SK-N-SH treated with all-trans-retinoic acid at 6 μM for 48 hours (cell line): ENCODE measurements at regions not wholly inside any gene's neighbourhood (a gene's known extent, or its start where the extent isn't known, plus 50 kb on each side); places are given as distances from the start of the nearest gene placed in this dataset.

Source experiments
- ARNTL ChIP-seq: fragments of 450-650 bp; formaldehyde crosslinking; IDR thresholded peaks from 2 replicates; pipeline ENCODE4 v1.5.0; 2020; ENCODE audit warnings: low read depth, mild to moderate bottlenecking, moderate library complexity, borderline replicate concordance
- CREB5 ChIP-seq: fragments of 250-450 bp; sonication (Bioruptor Pico); IDR thresholded peaks from 2 replicates; pipeline ENCODE4 v1.5.1; 2020; ENCODE audit warnings: low read depth, mild to moderate bottlenecking, moderate library complexity
- CSDC2 ChIP-seq: fragments of 250-450 bp; sonication (Bioruptor Pico); IDR thresholded peaks from 2 replicates; pipeline ENCODE4 v1.5.0; 2020; ENCODE audit warnings: mild to moderate bottlenecking, moderate library complexity
- GLIS3 ChIP-seq: fragments of 250-450 bp; sonication (Bioruptor Pico); IDR thresholded peaks from 2 replicates; pipeline ENCODE4 v1.5.0; 2020; ENCODE audit warnings: mild to moderate bottlenecking, moderate library complexity
- ISL1 ChIP-seq: fragments of 250-450 bp; sonication (Bioruptor Pico); IDR thresholded peaks from 2 replicates; pipeline ENCODE4 v2.1.2; 2022; ENCODE audit warnings: mild to moderate bottlenecking, moderate library complexity
- RARB ChIP-seq: fragments of 250-450 bp; sonication (Bioruptor Pico); IDR thresholded peaks from 2 replicates; pipeline ENCODE4 v1.8.0; 2021; ENCODE audit warnings: mild to moderate bottlenecking, moderate library complexity
- TOX ChIP-seq: fragments of 250-450 bp; sonication (Bioruptor Pico); IDR thresholded peaks from 2 replicates; pipeline ENCODE4 v1.8.0; 2021; ENCODE audit warnings: mild to moderate bottlenecking, moderate library complexity, borderline replicate concordance
- ZC3H10 ChIP-seq: fragments of 250-450 bp; sonication (Bioruptor Pico); IDR thresholded peaks from 2 replicates; pipeline ENCODE4 v1.5.1; 2021; ENCODE audit warnings: mild to moderate bottlenecking, moderate library complexity
- ZFP3 ChIP-seq: fragments of 250-450 bp; sonication (Bioruptor Pico); IDR thresholded peaks from 2 replicates; pipeline ENCODE4 v1.5.0; 2020; ENCODE audit warnings: mild to moderate bottlenecking, moderate library complexity
- ZFP30 ChIP-seq: fragments of 450-650 bp; formaldehyde crosslinking; IDR thresholded peaks from 2 replicates; pipeline ENCODE4 v1.5.0; 2022; ENCODE audit warnings: mild to moderate bottlenecking, moderate library complexity
- TF ChIP-seq, protein P1 (sequence below): fragments of 250-450 bp; sonication (Bioruptor Pico); IDR thresholded peaks from 2 replicates; pipeline ENCODE4 v1.8.0; 2020; ENCODE audit warnings: mild to moderate bottlenecking, moderate library complexity, borderline replicate concordance
- TF ChIP-seq, protein P2 (sequence below): fragments of 250-450 bp; sonication (Bioruptor Pico); IDR thresholded peaks from 2 replicates; pipeline ENCODE4 v1.5.1; 2021; ENCODE audit warnings: mild to moderate bottlenecking, moderate library complexity

DNA sequence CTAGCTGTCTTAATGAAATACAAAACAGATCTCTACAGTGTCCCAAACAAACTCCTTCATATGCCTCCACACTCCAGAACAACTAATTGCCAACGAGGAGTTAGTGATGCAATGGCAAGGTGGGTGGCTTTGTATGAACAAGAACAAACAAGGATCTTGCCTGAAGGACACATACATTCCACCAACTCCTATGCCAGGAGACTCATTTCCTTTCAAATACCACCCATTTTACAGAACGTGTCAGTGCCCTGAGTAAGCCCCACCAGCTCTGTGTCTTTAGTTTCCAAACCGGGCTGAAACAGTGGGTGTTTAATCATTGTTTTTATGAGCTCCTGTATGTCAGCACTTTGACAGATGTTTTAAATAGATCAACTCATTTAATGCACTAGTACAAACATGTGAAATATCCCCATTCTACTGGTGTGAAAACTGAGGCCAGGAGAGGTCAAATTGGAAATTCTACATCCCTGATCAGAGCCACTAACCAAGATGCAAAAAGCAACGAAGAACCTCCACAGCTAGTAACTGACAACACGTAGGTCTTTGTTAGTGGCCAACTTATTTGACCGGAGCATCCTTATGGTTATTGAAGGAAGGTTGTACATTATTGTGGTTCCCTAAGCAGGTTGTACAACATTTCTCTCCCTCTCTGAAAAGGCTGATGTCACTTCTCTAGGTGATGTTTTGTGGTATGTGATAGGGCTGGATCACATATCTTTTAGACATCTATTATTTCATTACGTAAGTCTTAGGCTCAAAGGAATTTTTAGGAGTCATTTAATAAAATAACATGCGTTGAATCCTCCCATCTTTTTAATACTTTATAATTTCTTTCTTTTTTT, 534.9 kb upstream of the TNP1 start:
- TF ChIP-seq, protein P1, sequence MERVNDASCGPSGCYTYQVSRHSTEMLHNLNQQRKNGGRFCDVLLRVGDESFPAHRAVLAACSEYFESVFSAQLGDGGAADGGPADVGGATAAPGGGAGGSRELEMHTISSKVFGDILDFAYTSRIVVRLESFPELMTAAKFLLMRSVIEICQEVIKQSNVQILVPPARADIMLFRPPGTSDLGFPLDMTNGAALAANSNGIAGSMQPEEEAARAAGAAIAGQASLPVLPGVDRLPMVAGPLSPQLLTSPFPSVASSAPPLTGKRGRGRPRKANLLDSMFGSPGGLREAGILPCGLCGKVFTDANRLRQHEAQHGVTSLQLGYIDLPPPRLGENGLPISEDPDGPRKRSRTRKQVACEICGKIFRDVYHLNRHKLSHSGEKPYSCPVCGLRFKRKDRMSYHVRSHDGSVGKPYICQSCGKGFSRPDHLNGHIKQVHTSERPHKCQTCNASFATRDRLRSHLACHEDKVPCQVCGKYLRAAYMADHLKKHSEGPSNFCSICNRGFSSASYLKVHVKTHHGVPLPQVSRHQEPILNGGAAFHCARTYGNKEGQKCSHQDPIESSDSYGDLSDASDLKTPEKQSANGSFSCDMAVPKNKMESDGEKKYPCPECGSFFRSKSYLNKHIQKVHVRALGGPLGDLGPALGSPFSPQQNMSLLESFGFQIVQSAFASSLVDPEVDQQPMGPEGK (CRISPR knock-in tag), result no peak
- TF ChIP-seq ZC3H10 (CRISPR knock-in tag) (no peak), CREB5 (CRISPR knock-in tag) (no peak), CSDC2 (CRISPR knock-in tag) (no peak), ZFP3 (CRISPR knock-in tag) (no peak), ARNTL (CRISPR knock-in tag) (no peak), ZFP30 (no peak), TOX (CRISPR knock-in tag) (no peak), ISL1 (CRISPR knock-in tag) (no peak), GLIS3 (CRISPR knock-in tag) (no peak), RARB (CRISPR knock-in tag) (no peak)
- TF ChIP-seq, protein P2, sequence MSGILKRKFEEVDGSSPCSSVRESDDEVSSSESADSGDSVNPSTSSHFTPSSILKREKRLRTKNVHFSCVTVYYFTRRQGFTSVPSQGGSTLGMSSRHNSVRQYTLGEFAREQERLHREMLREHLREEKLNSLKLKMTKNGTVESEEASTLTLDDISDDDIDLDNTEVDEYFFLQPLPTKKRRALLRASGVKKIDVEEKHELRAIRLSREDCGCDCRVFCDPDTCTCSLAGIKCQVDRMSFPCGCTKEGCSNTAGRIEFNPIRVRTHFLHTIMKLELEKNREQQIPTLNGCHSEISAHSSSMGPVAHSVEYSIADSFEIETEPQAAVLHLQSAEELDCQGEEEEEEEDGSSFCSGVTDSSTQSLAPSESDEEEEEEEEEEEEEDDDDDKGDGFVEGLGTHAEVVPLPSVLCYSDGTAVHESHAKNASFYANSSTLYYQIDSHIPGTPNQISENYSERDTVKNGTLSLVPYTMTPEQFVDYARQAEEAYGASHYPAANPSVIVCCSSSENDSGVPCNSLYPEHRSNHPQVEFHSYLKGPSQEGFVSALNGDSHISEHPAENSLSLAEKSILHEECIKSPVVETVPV (CRISPR knock-in tag), result no peak
